Hepatocyte (in vitro differentiated cells): ENCODE measurements at regions not wholly inside any gene's neighbourhood (a gene's known extent, or its start where the extent isn't known, plus 50 kb on each side); places are given as distances from the start of the nearest gene placed in this dataset.
"Not testable (repeated sequence)": the region's sequence is repeated elsewhere in the genome, so short reads cannot be mapped to it uniquely, and the experiment has no call there.

Source experiments
- DNase-seq: peaks from one replicate; pipeline ENCODE4 v3.0.0-alpha.2; 2016; ENCODE audit warnings: low spot score
- H2AFZ ChIP-seq: fragments of 200-600 bp; sonication (generic); 2 replicates; pipeline ENCODE4 v1.6.0; 2016; ENCODE audit warnings: antibody characterized with exemption, mild to moderate bottlenecking
- H3K27ac ChIP-seq: fragments of 200-600 bp; sonication (generic); 2 replicates; pipeline ENCODE4 v1.5.1; 2016; ENCODE audit warnings: mild to moderate bottlenecking
- H3K27me3 ChIP-seq: fragments of 200-600 bp; sonication (generic); 2 replicates; pipeline ENCODE4 v1.6.1; 2016
- H3K36me3 ChIP-seq: fragments of 200-600 bp; sonication (generic); replicated peaks from 2 replicates; pipeline ENCODE4 v1.5.1; 2016; ENCODE audit warnings: low read depth; ENCODE audit not compliant: insufficient read depth
- H3K4me1 ChIP-seq: fragments of 200-600 bp; sonication (generic); 2 replicates; pipeline ENCODE4 v1.5.1; 2016; ENCODE audit warnings: mild to moderate bottlenecking, moderate library complexity; ENCODE audit not compliant: insufficient read depth
- H3K4me2 ChIP-seq: fragments of 200-600 bp; sonication (generic); 2 replicates; pipeline ENCODE4 v1.6.0; 2016
- H3K4me3 ChIP-seq: fragments of 200-600 bp; sonication (generic); 2 replicates; pipeline ENCODE4 v1.5.1; 2016; ENCODE audit warnings: mild to moderate bottlenecking
- H3K79me2 ChIP-seq: fragments of 200-600 bp; sonication (generic); 2 replicates; pipeline ENCODE4 v1.6.0; 2017; ENCODE audit warnings: mild to moderate bottlenecking
- H3K9me2 ChIP-seq: fragments of 200-600 bp; sonication (generic); replicated peaks from 2 replicates; pipeline ENCODE4 v1.6.0; 2017; ENCODE audit warnings: mild to moderate bottlenecking; ENCODE audit not compliant: insufficient read depth
- H3K9me3 ChIP-seq: fragments of 200-600 bp; sonication (generic); 2 replicates; pipeline ENCODE4 v1.5.1; 2016; ENCODE audit warnings: low read depth, mild to moderate bottlenecking
- H4K20me1 ChIP-seq: fragments of 200-600 bp; sonication (generic); 2 replicates; pipeline ENCODE4 v1.6.0; 2016; ENCODE audit warnings: mild to moderate bottlenecking; ENCODE audit not compliant: insufficient read depth, poor library complexity, severe bottlenecking
- CTCF ChIP-seq: fragments of 200-600 bp; sonication (generic); IDR thresholded peaks from 2 replicates; pipeline ENCODE4 v1.5.1; 2016; ENCODE audit warnings: antibody characterized with exemption, mild to moderate bottlenecking; ENCODE audit not compliant: poor library complexity
- EZH2 ChIP-seq: fragments of 200-600 bp; sonication (generic); IDR thresholded peaks from 2 replicates; pipeline ENCODE4 v1.6.1; 2016; ENCODE audit warnings: antibody characterized with exemption, mild to moderate bottlenecking, borderline replicate concordance
- EZH2phosphoT487 ChIP-seq: fragments of 200-600 bp; sonication (generic); IDR thresholded peaks from one replicate; pipeline ENCODE4 v1.6.1; 2018; ENCODE audit warnings: antibody characterized with exemption, mild to moderate bottlenecking, low read depth, moderate library complexity; ENCODE audit not compliant: unreplicated experiment, severe bottlenecking
- WGBS: methylation state at CpG from one replicate; pipeline ENCODE4 v1.1.6; 2016; ENCODE audit warnings: low lambda C conversion rate; ENCODE audit errors: missing lambda C conversion rate; 5-methylcytosine and 5-hydroxymethylcytosine counted together

GRCh38 chr6:100300221-100300736 is 164.4 kb downstream of the SIM1 start:
- TF ChIP-seq CTCF (no peak), EZH2phosphoT487 (no peak), EZH2 (no peak)
- H3K36me3 ChIP-seq, result no peaks in the 10 kb centered on the region
- H3K4me1 ChIP-seq, result peaks cover 10% of the 10 kb centered on the region
- DNase-seq, result peak; percentile 41
- no peaks in the 10 kb centered on the region for H3K27me3 ChIP-seq
- WGBS, result 71% methylated on average over 3 of the region's 3 CpGs
- no peaks in the 10 kb centered on the region for H3K9me3 ChIP-seq
- H3K4me2 ChIP-seq, result no peak overlapping the region
- H2AFZ ChIP-seq, result no peak overlapping the region
- H3K27ac ChIP-seq, result peak overlapping the region; percentile 57
- no peaks in the 10 kb centered on the region for H3K79me2 ChIP-seq
- H3K9me2 ChIP-seq, result no peaks in the 10 kb centered on the region
- no peak overlapping the region for H3K4me3 ChIP-seq
- no peaks in the 10 kb centered on the region for H4K20me1 ChIP-seq

GRCh38 chr6:100296810-100297544 is 167.7 kb downstream of the SIM1 start:
- H2AFZ ChIP-seq, result no peak overlapping the region
- no peak overlapping the region for H3K4me3 ChIP-seq
- 57% methylated on average over 3 of the region's 3 CpGs for WGBS
- no peaks in the 10 kb centered on the region for H3K9me3 ChIP-seq
- H4K20me1 ChIP-seq, result no peaks in the 10 kb centered on the region
- H3K27ac ChIP-seq, result peak overlapping the region; percentile 20
- H3K79me2 ChIP-seq, result no peaks in the 10 kb centered on the region
- H3K36me3 ChIP-seq, result no peaks in the 10 kb centered on the region
- TF ChIP-seq CTCF, result no peak
- no peak for TF ChIP-seq EZH2phosphoT487
- TF ChIP-seq EZH2, result no peak
- H3K27me3 ChIP-seq, result no peaks in the 10 kb centered on the region
- no peaks in the 10 kb centered on the region for H3K9me2 ChIP-seq
- H3K4me1 ChIP-seq, result peaks cover 6% of the 10 kb centered on the region
- no peak overlapping the region for H3K4me2 ChIP-seq
- DNase-seq, result no peak

- not testable (repeated sequence) for H3K27me3 ChIP-seq, H3K9me3 ChIP-seq, H3K36me3 ChIP-seq, H3K4me1 ChIP-seq, H3K9me2 ChIP-seq, H2AFZ ChIP-seq, H3K4me2 ChIP-seq, H3K27ac ChIP-seq, H3K79me2 ChIP-seq, H4K20me1 ChIP-seq, DNase-seq, H3K4me3 ChIP-seq
- WGBS, result 92% methylated on average over 4 of the region's 4 CpGs
These were observed 169.5 kb downstream of the SIM1 start for GRCh38 chr6:100295172-100295571.

- Histone ChIP-seq H3K4me3 (no peak overlapping the region), H3K4me2 (no peak overlapping the region), H3K79me2 (no peaks in the 10 kb centered on the region), H3K36me3 (no peaks in the 10 kb centered on the region), H2AFZ (no peak overlapping the region), H3K27ac (no peak overlapping the region), H3K9me2 (no peaks in the 10 kb centered on the region), H3K27me3 (no peaks in the 10 kb centered on the region), H3K4me1 (no peaks in the 10 kb centered on the region), H3K9me3 (no peaks in the 10 kb centered on the region), H4K20me1 (no peaks in the 10 kb centered on the region)
- DNase-seq, result no peak
- TF ChIP-seq EZH2 (no peak), EZH2phosphoT487 (no peak), CTCF (no peak)
- 77% methylated on average over 2 of the region's 2 CpGs for WGBS
These were observed 175.4 kb downstream of the SIM1 start for GRCh38 chr6:100289285-100289684.
